ENCODE measurements at regions not wholly inside any gene's neighbourhood (a gene's known extent, or its start where the extent isn't known, plus 50 kb on each side); places are given as distances from the start of the nearest gene placed in this dataset.

- TF ChIP-seq TEAD4 (IDR thresholded peaks at IDR 0.05): no peak
- TF ChIP-seq RAD21 (IDR thresholded peaks at IDR 0.05; ENCODE audit: low read depth): peak; percentile 69
- no peak for TF ChIP-seq MAX (IDR thresholded peaks at IDR 0.05)
- no peak for TF ChIP-seq CREB1 (IDR thresholded peaks at IDR 0.05; ENCODE audit: low read depth)
These were observed 176.8 kb upstream of the TBX20 start for GRCh38 chr7:35430547-35431153.
